OCI-LY1 (cell line): ENCODE measurements at regions not wholly inside any gene's neighbourhood (a gene's known extent, or its start where the extent isn't known, plus 50 kb on each side); places are given as distances from the start of the nearest gene placed in this dataset.

Experiments
- H2AFZ ChIP-seq: fragments of 200-600 bp; sonication (generic), shearing (Covaris generic); 2 replicates; pipeline ENCODE4 v1.6.0; 2014; ENCODE audit warnings: antibody characterized with exemption, mild to moderate bottlenecking, low read length
- H3F3A ChIP-seq: fragments of 200-600 bp; sonication (generic), shearing (Covaris generic); 2 replicates; pipeline ENCODE4 v1.6.0; 2014; ENCODE audit warnings: mild to moderate bottlenecking, antibody characterized with exemption, low read length, moderate library complexity; ENCODE audit not compliant: insufficient read depth
- H3K27ac ChIP-seq: fragments of 200-600 bp; sonication (generic); 2 replicates; pipeline ENCODE4 v1.5.1; 2014; ENCODE audit warnings: low read length, mixed run types, mild to moderate bottlenecking, low read depth; ENCODE audit not compliant: poor library complexity, severe bottlenecking
- H3K27me3 ChIP-seq: fragments of 200-600 bp; sonication (generic); 2 replicates; pipeline ENCODE4 v1.6.0; 2014; ENCODE audit warnings: antibody characterized with exemption, mild to moderate bottlenecking, low read length, moderate library complexity; ENCODE audit not compliant: insufficient read depth
- H3K36me3 ChIP-seq: fragments of 200-600 bp; sonication (generic); 2 replicates; pipeline ENCODE4 v1.6.1; 2014; ENCODE audit warnings: mild to moderate bottlenecking, antibody characterized with exemption, low read length, moderate library complexity, mixed read lengths; ENCODE audit not compliant: insufficient read depth
- H3K4me1 ChIP-seq: fragments of 200-600 bp; sonication (generic); 2 replicates; pipeline ENCODE4 v1.5.1; 2014; ENCODE audit warnings: mild to moderate bottlenecking, low read length, moderate library complexity; ENCODE audit not compliant: insufficient read depth, severe bottlenecking
- H3K4me2 ChIP-seq: fragments of 200-600 bp; sonication (generic), shearing (Covaris generic); 2 replicates; pipeline ENCODE4 v1.6.1; 2014; ENCODE audit warnings: low read length
- H3K4me3 ChIP-seq: fragments of 200-600 bp; sonication (generic); 2 replicates; pipeline ENCODE4 v1.5.1; 2014; ENCODE audit warnings: low read length, low read depth, mild to moderate bottlenecking, mixed read lengths; ENCODE audit not compliant: poor library complexity, severe bottlenecking
- H3K79me2 ChIP-seq: fragments of 200-600 bp; shearing (Covaris generic); 2 replicates; pipeline ENCODE4 v1.6.1; 2016; ENCODE audit warnings: mixed run types, low read length, mixed read lengths; ENCODE audit not compliant: insufficient read depth
- H3K9ac ChIP-seq: fragments of 200-600 bp; sonication (generic), shearing (Covaris generic); 2 replicates; pipeline ENCODE4 v1.6.1; 2014; ENCODE audit warnings: mild to moderate bottlenecking, low read length, mixed read lengths
- H3K9me2 ChIP-seq: fragments of 200-600 bp; sonication (generic), shearing (Covaris generic); 2 replicates; pipeline ENCODE4 v1.6.1; 2014; ENCODE audit warnings: low read depth, mild to moderate bottlenecking, low read length, mixed read lengths
- H3K9me3 ChIP-seq: fragments of 200-600 bp; shearing (Covaris generic); 2 replicates; pipeline ENCODE4 v1.6.1; 2014; ENCODE audit warnings: low read length, mixed read lengths
- H4K20me1 ChIP-seq: fragments of 200-600 bp; sonication (generic), shearing (Covaris generic); 2 replicates; pipeline ENCODE4 v1.6.0; 2016; ENCODE audit warnings: mild to moderate bottlenecking, low read length; ENCODE audit not compliant: insufficient read depth
- CTCF ChIP-seq: fragments of 200-600 bp; sonication (generic), shearing (Covaris generic); IDR thresholded peaks from 2 replicates; pipeline ENCODE4 v1.5.1; 2017; ENCODE audit warnings: mild to moderate bottlenecking, antibody characterized with exemption, low read length, moderate library complexity, mixed read lengths
- EZH2 ChIP-seq: fragments of 200-600 bp; sonication (generic), shearing (Covaris generic); IDR thresholded peaks from 2 replicates; pipeline ENCODE4 v1.8.0; 2017; ENCODE audit warnings: borderline replicate concordance, mixed run types, mild to moderate bottlenecking, antibody characterized with exemption, low read length, moderate library complexity, mixed read lengths

DNA sequence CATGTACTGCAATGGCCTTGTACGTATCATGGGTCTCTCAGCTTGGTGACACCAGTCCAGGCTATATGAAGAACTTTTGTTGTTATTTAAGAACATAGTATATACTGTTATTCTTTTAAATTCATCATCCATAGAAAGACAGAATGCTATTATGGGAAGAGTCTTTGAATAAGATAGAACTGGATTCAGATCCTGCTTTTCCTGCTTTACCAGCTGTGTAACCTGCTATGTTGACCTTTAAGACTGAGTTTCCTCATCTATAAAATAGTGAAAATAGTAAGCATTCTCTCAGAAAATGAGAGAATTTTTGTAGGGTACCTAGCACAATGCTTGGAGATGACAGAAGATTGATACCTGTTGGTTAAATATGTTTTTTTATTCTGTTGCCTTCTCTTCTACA lies 204.1 kb upstream of the TBL1XR1 start:
- H3K27ac ChIP-seq: no peak overlapping the region
- no peaks in the 10 kb centered on the region for H3K27me3 ChIP-seq
- no peak overlapping the region for H2AFZ ChIP-seq
- H3K9me2 ChIP-seq: no peaks in the 10 kb centered on the region
- H4K20me1 ChIP-seq: no peaks in the 10 kb centered on the region
- no peaks in the 10 kb centered on the region for H3K9me3 ChIP-seq
- no peaks in the 10 kb centered on the region for H3K4me1 ChIP-seq
- no peak overlapping the region for H3K4me3 ChIP-seq
- no peaks in the 10 kb centered on the region for H3F3A ChIP-seq
- H3K4me2 ChIP-seq: no peak overlapping the region
- H3K79me2 ChIP-seq: no peaks in the 10 kb centered on the region
- no peak overlapping the region for H3K9ac ChIP-seq
- no peaks in the 10 kb centered on the region for H3K36me3 ChIP-seq
- TF ChIP-seq EZH2: no peak
- TF ChIP-seq CTCF: no peak

- no peak for TF ChIP-seq EZH2
- no peak for TF ChIP-seq CTCF
- no peaks in the 10 kb centered on the region for H3K9me3 ChIP-seq
- H2AFZ ChIP-seq: no peak overlapping the region
- no peaks in the 10 kb centered on the region for H3K4me1 ChIP-seq
- H3K27me3 ChIP-seq: no peaks in the 10 kb centered on the region
- no peak overlapping the region for H3K9ac ChIP-seq
- H3K4me3 ChIP-seq: no peak overlapping the region
- no peaks in the 10 kb centered on the region for H3F3A ChIP-seq
- no peaks in the 10 kb centered on the region for H3K79me2 ChIP-seq
- no peaks in the 10 kb centered on the region for H3K36me3 ChIP-seq
- H4K20me1 ChIP-seq: no peaks in the 10 kb centered on the region
- H3K27ac ChIP-seq: no peak overlapping the region
- no peaks in the 10 kb centered on the region for H3K9me2 ChIP-seq
- H3K4me2 ChIP-seq: no peak overlapping the region
Observed at GRCh38 chr3:177402533-177402932, 205.3 kb upstream of the TBL1XR1 start.

GRCh38 chr3:177405191-177405672 lies 207.9 kb upstream of the TBL1XR1 start:
- H3K9me2 ChIP-seq: no peaks in the 10 kb centered on the region
- no peak overlapping the region for H2AFZ ChIP-seq
- no peak overlapping the region for H3K4me2 ChIP-seq

More at GRCh38 chr3:177405191-177405672, 207.9 kb upstream of the TBL1XR1 start:
- H3K79me2 ChIP-seq: no peaks in the 10 kb centered on the region
- no peaks in the 10 kb centered on the region for H3K27me3 ChIP-seq
- H3K27ac ChIP-seq: no peak overlapping the region
- no peaks in the 10 kb centered on the region for H3F3A ChIP-seq
- H3K36me3 ChIP-seq: no peaks in the 10 kb centered on the region
- TF ChIP-seq EZH2 (no peak), CTCF (no peak)
- no peaks in the 10 kb centered on the region for H3K9me3 ChIP-seq
- no peak overlapping the region for H3K9ac ChIP-seq
- H4K20me1 ChIP-seq: no peaks in the 10 kb centered on the region
- no peaks in the 10 kb centered on the region for H3K4me1 ChIP-seq
- no peak overlapping the region for H3K4me3 ChIP-seq
